B cell (primary cell): ENCODE measurements at regions not wholly inside any gene's neighbourhood (a gene's known extent, or its start where the extent isn't known, plus 50 kb on each side); places are given as distances from the start of the nearest gene placed in this dataset.

ENCODE experiments used
- ATAC-seq: fragments of 200-7000 bp; cut with Tn5 transposase; one replicate; pipeline ENCODE4 v1.10.0; 2021; ENCODE audit warnings: low read depth, mild to moderate bottlenecking, moderate number of reproducible peaks, moderate library complexity
- CTCF ChIA-PET: fragments of 350-600 bp; sonication (Branson Sonifier 250); formaldehyde crosslinking; loops from one replicate; lab custom pipeline; 2021; ENCODE audit warnings: antibody characterized with exemption, inconsistent platforms; lab: Charles Lee
- POLR2A ChIA-PET: fragments of 350-600 bp; sonication (Branson Sonifier 250); formaldehyde crosslinking; loops from one replicate; lab custom pipeline; 2021; ENCODE audit warnings: antibody characterized with exemption; lab: Charles Lee
- DNase-seq: peaks from one replicate; pipeline ENCODE4 v3.0.0; 2013
- H2AFZ ChIP-seq: 2 replicates; pipeline ENCODE4 v1.6.1; 2012; ENCODE audit warnings: mild to moderate bottlenecking, low read depth, low read length; ENCODE audit not compliant: insufficient read depth, poor library complexity, severe bottlenecking
- H3K27ac ChIP-seq, 2 donors: 1 replicate in 1 of 2; 2 replicates in 1 of 2; pipeline ENCODE4 v1.5.1; 2012 to 2013; ENCODE audit warnings: low read length in 2 of 2, mild to moderate bottlenecking in 2 of 2, moderate library complexity in 1 of 2
- H3K27me3 ChIP-seq, 4 experiments: fragments of 200-600 bp in 1 of 4; sonication (generic) in 1 of 4; replicated peaks in 1 of 4; 1 replicate in 2 of 4; 2 replicates in 2 of 4; pipeline versions ENCODE4 v1.6.1 to v1.7.0; 2013 to 2016; ENCODE audit warnings: low read length in 3 of 4, mild to moderate bottlenecking in 2 of 4, mixed read lengths in 1 of 4, moderate library complexity in 1 of 4; ENCODE audit not compliant: insufficient read depth in 4 of 4, control insufficient read depth in 3 of 4; ENCODE audit errors: control extremely low read depth in 1 of 4
- H3K36me3 ChIP-seq, 2 experiments: replicated peaks in 1 of 2; 1 replicate in 1 of 2; 2 replicates in 1 of 2; pipeline versions ENCODE4 v1.6.1 to v1.7.1; 2013; ENCODE audit warnings: low read length in 1 of 2; ENCODE audit not compliant: insufficient read depth in 2 of 2, control insufficient read depth in 1 of 2; ENCODE audit errors: control extremely low read depth in 1 of 2, extremely low read depth in 1 of 2
- H3K4me1 ChIP-seq, 2 donors: fragments of 200-600 bp in 1 of 2; sonication (generic) in 1 of 2; 1 replicate in 1 of 2; 2 replicates in 1 of 2; pipeline versions ENCODE4 v1.5.1 to v1.6.1; 2013 to 2017; ENCODE audit warnings: low read length in 2 of 2; ENCODE audit not compliant: control insufficient read depth in 2 of 2, insufficient read depth in 2 of 2
- H3K4me2 ChIP-seq: replicated peaks from 2 replicates; pipeline ENCODE3; 2012; ENCODE audit warnings: mild to moderate bottlenecking, low read depth, low read length; ENCODE audit not compliant: poor library complexity, severe bottlenecking
- H3K4me3 ChIP-seq, 5 experiments: fragments of 200-600 bp in 1 of 5; sonication (generic) in 1 of 5; 1 replicate in 3 of 5; 2 replicates in 2 of 5; pipeline versions ENCODE4 v1.5.1 to v1.7.0; 2011 to 2016; ENCODE audit warnings: low read length in 4 of 5, mild to moderate bottlenecking in 4 of 5, low read depth in 2 of 5, control low read depth in 1 of 5, moderate library complexity in 1 of 5; ENCODE audit not compliant: insufficient read depth in 1 of 5; ENCODE audit errors: control extremely low read depth in 1 of 5, extremely low read depth in 1 of 5
- H3K79me2 ChIP-seq: fragments of 200-600 bp; sonication (generic); one replicate; pipeline ENCODE4 v1.6.0; 2016; ENCODE audit warnings: low read length; ENCODE audit not compliant: control insufficient read depth, insufficient read depth
- H3K9ac ChIP-seq: fragments of 200-600 bp; sonication (generic); 2 replicates; pipeline ENCODE4 v1.6.1; 2017; ENCODE audit warnings: mild to moderate bottlenecking, low read length, moderate library complexity
- H3K9me3 ChIP-seq, 3 donors: one replicate each; pipeline versions ENCODE4 v1.6.1 to v1.7.1; 2013; ENCODE audit warnings: low read length in 2 of 3; ENCODE audit not compliant: control insufficient read depth in 2 of 3, insufficient read depth in 1 of 3; ENCODE audit errors: control extremely low read depth in 1 of 3
- H4K20me1 ChIP-seq: 2 replicates; pipeline ENCODE4 v1.6.0; 2012; ENCODE audit warnings: mild to moderate bottlenecking, low read length; ENCODE audit not compliant: insufficient read depth, control insufficient read depth, poor library complexity, severe bottlenecking
- H3K27ac Mint-ChIP-seq: one replicate; pipeline ENCODE4 v1.8.0; 2021; ENCODE audit warnings: mixed read lengths
- H3K27me3 Mint-ChIP-seq: one replicate; pipeline ENCODE4 v1.8.0; 2021; ENCODE audit warnings: mixed read lengths
- H3K4me1 Mint-ChIP-seq: one replicate; pipeline ENCODE4 v1.8.0; 2021; ENCODE audit warnings: mixed read lengths
- H3K4me3 Mint-ChIP-seq: one replicate; pipeline ENCODE4 v1.8.0; 2021; ENCODE audit warnings: mixed read lengths
- H3K9me3 Mint-ChIP-seq: one replicate; pipeline ENCODE4 v1.8.0; 2022; ENCODE audit warnings: mixed read lengths; ENCODE audit not compliant: insufficient read depth
- CTCF ChIP-seq: fragments of 200-600 bp; IDR thresholded peaks from one replicate; pipeline ENCODE4 v1.8.0; 2022; ENCODE audit warnings: antibody characterized with exemption, mild to moderate bottlenecking
- EZH2 ChIP-seq: IDR thresholded peaks from 2 replicates; pipeline ENCODE4 v1.6.1; 2012; ENCODE audit warnings: borderline replicate concordance, low read depth, mild to moderate bottlenecking, moderate library complexity, low read length; ENCODE audit not compliant: insufficient read depth, poor library complexity, severe bottlenecking
- WGBS: methylation state at CpG from one replicate; pipeline ENCODE4 v1.1.5; 2013; ENCODE audit warnings: missing lambda C conversion rate; ENCODE audit not compliant: insufficient coverage; 5-methylcytosine and 5-hydroxymethylcytosine counted together
- intact Hi-C: fragments of 100-400 bp; cut with micrococcal nuclease; formaldehyde crosslinking; loops from one replicate; pipeline ENCODE4 v1.10.0; 2022

DNA sequence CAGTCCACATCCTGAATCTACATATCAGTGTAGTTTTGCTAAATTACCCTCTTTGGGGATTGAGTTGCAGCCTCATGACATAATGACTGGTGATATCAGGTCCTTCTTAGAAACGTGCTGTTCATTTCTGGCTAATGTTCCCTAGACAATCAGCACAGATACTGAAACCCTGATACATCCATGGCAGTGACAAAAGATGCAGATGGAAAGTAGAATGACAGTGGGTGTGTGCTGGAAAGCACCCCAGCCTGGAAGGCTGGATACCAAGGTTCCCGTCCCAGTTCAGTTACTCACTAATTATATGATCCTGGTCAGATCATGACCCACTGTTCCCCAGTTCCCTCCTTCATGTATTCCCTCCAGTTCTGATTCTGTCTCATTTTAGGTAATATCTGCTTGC lies 198.2 kb upstream of the FGGY start:
- H3K4me3 Mint-ChIP-seq = no peak overlapping the region
- intact Hi-C loops = no loop called here
- no peak overlapping the region for H3K4me2 ChIP-seq
- peaks cover 20% of the 10 kb centered on the region for H3K4me1 Mint-ChIP-seq
- ATAC-seq (no peak), DNase-seq (no peak)
- no peaks in the 10 kb centered on the region for H4K20me1 ChIP-seq
- TF ChIP-seq EZH2 (no peak), CTCF (no peak)
- H3K4me3 ChIP-seq = no peak overlapping the region
- H2AFZ ChIP-seq = no peak overlapping the region
- H3K4me1 ChIP-seq = peaks cover 14 to 15% of the 10 kb centered on the region in 2 donors
- peaks cover 4% of the 10 kb centered on the region for H3K9me3 Mint-ChIP-seq
- H3K27me3 Mint-ChIP-seq = no peaks in the 10 kb centered on the region
- WGBS = 100% methylated on average over 1 of the region's 2 CpGs
- no peak overlapping the region for H3K27ac ChIP-seq
- H3K79me2 ChIP-seq = no peaks in the 10 kb centered on the region
- H3K9me3 ChIP-seq = no peaks in the 10 kb centered on the region
- H3K27ac Mint-ChIP-seq = no peak overlapping the region
- no peak overlapping the region for H3K9ac ChIP-seq
- no peaks in the 10 kb centered on the region for H3K36me3 ChIP-seq
- CTCF ChIA-PET = no interaction called here
- POLR2A ChIA-PET = no interaction called here
- H3K27me3 ChIP-seq = no peaks in the 10 kb centered on the region

- no peaks in the 10 kb centered on the region for H3K9me3 ChIP-seq
- no peaks in the 10 kb centered on the region for H4K20me1 ChIP-seq
- intact Hi-C loops = no loop called here
- TF ChIP-seq CTCF = no peak
- no peak for TF ChIP-seq EZH2
- Mint-ChIP-seq H3K27ac (no peak overlapping the region), H3K9me3 (peaks cover 4% of the 10 kb centered on the region), H3K4me3 (no peak overlapping the region), H3K4me1 (peaks cover 14% of the 10 kb centered on the region), H3K27me3 (no peaks in the 10 kb centered on the region)
- no peak overlapping the region for H2AFZ ChIP-seq
- H3K27ac ChIP-seq = no peak overlapping the region
- no peak overlapping the region for H3K4me2 ChIP-seq
- no peak for DNase-seq
- H3K9ac ChIP-seq = no peak overlapping the region
- H3K36me3 ChIP-seq = no peaks in the 10 kb centered on the region
- ATAC-seq = no peak
- H3K79me2 ChIP-seq = no peaks in the 10 kb centered on the region
- ChIA-PET CTCF (no interaction called here), POLR2A (no interaction called here)
- peaks cover 11 to 12% of the 10 kb centered on the region in 2 donors for H3K4me1 ChIP-seq
- WGBS = 100% methylated on average over 1 of the region's 1 CpG
- H3K27me3 ChIP-seq = no peaks in the 10 kb centered on the region
- no peak overlapping the region for H3K4me3 ChIP-seq
These were observed 196.1 kb upstream of the FGGY start for GRCh38 chr1:59100708-59101374.
